NCI-H748 treated with DMSO at 0.1 percent for 48 hours (cell line): ENCODE measurements at regions not wholly inside any gene's neighbourhood (a gene's known extent, or its start where the extent isn't known, plus 50 kb on each side); places are given as distances from the start of the nearest gene placed in this dataset.

ENCODE experiments used
- DNase-seq: peaks from one replicate; lab custom pipeline; 2025; lab: John Stamatoyannopoulos, UW

GRCh38 chr2:72004201-72004915 is 143.3 kb downstream of the CYP26B1 start:
- DNase-seq, result no peak

GRCh38 chr2:72003796-72004195 is 143.9 kb downstream of the CYP26B1 start:
- no peak for DNase-seq

- DNase-seq, result no peak
Measured at GRCh38 chr2:72003124-72003523, 144.5 kb downstream of the CYP26B1 start.

- DNase-seq, result no peak
Measured at GRCh38 chr2:72001937-72002690, 145.5 kb downstream of the CYP26B1 start.

GRCh38 chr2:72000110-72000509 is 147.6 kb downstream of the CYP26B1 start:
- no peak for DNase-seq

GRCh38 chr2:71999580-71999979 is 148.1 kb downstream of the CYP26B1 start:
- DNase-seq, result no peak

- DNase-seq, result no peak
Measured at GRCh38 chr2:71997843-71998242, 149.8 kb downstream of the CYP26B1 start.

- no peak for DNase-seq
Measured at GRCh38 chr2:71995067-71995665, 152.5 kb downstream of the CYP26B1 start.

GRCh38 chr2:71992036-71992435 is 155.6 kb downstream of the CYP26B1 start:
- no peak for DNase-seq

GRCh38 chr2:71991397-71991796 is 156.3 kb downstream of the CYP26B1 start:
- DNase-seq, result no peak

GRCh38 chr2:71990826-71991225 is 156.8 kb downstream of the CYP26B1 start:
- no peak for DNase-seq

- DNase-seq, result no peak
Measured at GRCh38 chr2:71990122-71990521, 157.5 kb downstream of the CYP26B1 start.

GRCh38 chr2:71989671-71990070 is 158.0 kb downstream of the CYP26B1 start:
- no peak for DNase-seq

- DNase-seq, result no peak
Measured at GRCh38 chr2:71988170-71988569, 159.5 kb downstream of the CYP26B1 start.

GRCh38 chr2:71976685-71977084 is 171.0 kb downstream of the CYP26B1 start:
- no peak for DNase-seq

- no peak for DNase-seq
Measured at GRCh38 chr2:71974846-71975245, 172.8 kb downstream of the CYP26B1 start.

- DNase-seq, result no peak
Measured at GRCh38 chr2:71971493-71971892, 176.2 kb downstream of the CYP26B1 start.

- no peak for DNase-seq
Measured at GRCh38 chr2:71965530-71965929, 182.1 kb downstream of the CYP26B1 start.

GRCh38 chr2:71962911-71963694 is 184.6 kb downstream of the CYP26B1 start:
- no peak for DNase-seq

GRCh38 chr2:71962350-71962749 is 185.3 kb downstream of the CYP26B1 start:
- DNase-seq, result no peak

GRCh38 chr2:71961289-71962027 is 186.2 kb downstream of the CYP26B1 start:
- no peak for DNase-seq

- no peak for DNase-seq
Measured at GRCh38 chr2:71959494-71959893, 188.2 kb downstream of the CYP26B1 start.
